Left renal pelvis (tissue), 4 donors: ENCODE measurements at regions not wholly inside any gene's neighbourhood (a gene's known extent, or its start where the extent isn't known, plus 50 kb on each side); places are given as distances from the start of the nearest gene placed in this dataset.

Experiments used
- DNase-seq, 4 donors: peaks; one replicate each; pipeline ENCODE4 v3.0.0-alpha.2; 2013; ENCODE audit warnings: low read depth in 4 of 4, low spot score in 3 of 4

- DNase-seq = no peak
Observed at GRCh38 chr2:120562218-120563005, 173.3 kb upstream of the GLI2 start.

GRCh38 chr2:120563616-120564015 lies 172.1 kb upstream of the GLI2 start:
- no peak for DNase-seq

GRCh38 chr2:120564213-120565094 lies 171.2 kb upstream of the GLI2 start:
- no peak for DNase-seq

- no peak for DNase-seq
Observed at GRCh38 chr2:120565095-120565460, 170.6 kb upstream of the GLI2 start.

- no peak for DNase-seq
Observed at GRCh38 chr2:120565929-120566328, 169.7 kb upstream of the GLI2 start.

- DNase-seq = no peak
Observed at GRCh38 chr2:120566331-120567035, 169.2 kb upstream of the GLI2 start.

- DNase-seq = no peak
Observed at GRCh38 chr2:120567128-120567527, 168.5 kb upstream of the GLI2 start.

GRCh38 chr2:120568089-120568974 lies 167.3 kb upstream of the GLI2 start:
- DNase-seq = no peak

- DNase-seq = no peak
Observed at GRCh38 chr2:120568975-120569268, 166.7 kb upstream of the GLI2 start.

- DNase-seq = no peak
Observed at GRCh38 chr2:120570001-120570400, 165.7 kb upstream of the GLI2 start.

GRCh38 chr2:120570546-120570945 lies 165.1 kb upstream of the GLI2 start:
- DNase-seq = no peak

GRCh38 chr2:120571015-120571728 lies 164.5 kb upstream of the GLI2 start:
- DNase-seq = no peak

- no peak for DNase-seq
Observed at GRCh38 chr2:120572226-120572625, 163.4 kb upstream of the GLI2 start.

- DNase-seq = no peak
Observed at GRCh38 chr2:120574620-120575019, 161.0 kb upstream of the GLI2 start.

- DNase-seq = no peak
Observed at GRCh38 chr2:120575966-120576365, 159.7 kb upstream of the GLI2 start.

GRCh38 chr2:120576509-120577474 lies 158.9 kb upstream of the GLI2 start:
- DNase-seq = no peak

- DNase-seq = no peak
Observed at GRCh38 chr2:120577721-120578295, 157.9 kb upstream of the GLI2 start.

GRCh38 chr2:120578576-120579352 lies 156.9 kb upstream of the GLI2 start:
- no peak for DNase-seq
